ENCODE measurements at regions not wholly inside any gene's neighbourhood (a gene's known extent, or its start where the extent isn't known, plus 50 kb on each side); places are given as distances from the start of the nearest gene placed in this dataset.

DNA sequence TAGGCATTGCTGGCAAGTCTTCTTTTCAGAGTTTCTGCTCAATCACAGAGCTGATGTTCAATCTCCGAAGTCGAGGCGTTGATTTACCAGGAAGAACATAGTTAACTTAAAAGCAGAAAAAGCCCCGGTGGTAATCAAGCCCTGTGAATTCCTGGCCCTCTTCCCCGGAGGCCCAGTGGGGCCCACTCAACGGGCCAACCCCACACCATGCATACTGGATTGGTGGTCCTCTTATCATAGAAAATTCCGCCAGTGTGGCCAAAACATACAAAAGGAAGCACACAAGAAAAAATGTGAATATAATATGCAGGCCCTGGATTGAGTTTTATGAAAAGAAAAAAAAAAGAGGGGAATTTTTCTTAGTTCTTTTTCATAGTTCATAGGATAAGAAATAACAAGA lies 873.0 kb upstream of the NR2F2 start (continued):
- TF ChIP-seq, protein P1, sequence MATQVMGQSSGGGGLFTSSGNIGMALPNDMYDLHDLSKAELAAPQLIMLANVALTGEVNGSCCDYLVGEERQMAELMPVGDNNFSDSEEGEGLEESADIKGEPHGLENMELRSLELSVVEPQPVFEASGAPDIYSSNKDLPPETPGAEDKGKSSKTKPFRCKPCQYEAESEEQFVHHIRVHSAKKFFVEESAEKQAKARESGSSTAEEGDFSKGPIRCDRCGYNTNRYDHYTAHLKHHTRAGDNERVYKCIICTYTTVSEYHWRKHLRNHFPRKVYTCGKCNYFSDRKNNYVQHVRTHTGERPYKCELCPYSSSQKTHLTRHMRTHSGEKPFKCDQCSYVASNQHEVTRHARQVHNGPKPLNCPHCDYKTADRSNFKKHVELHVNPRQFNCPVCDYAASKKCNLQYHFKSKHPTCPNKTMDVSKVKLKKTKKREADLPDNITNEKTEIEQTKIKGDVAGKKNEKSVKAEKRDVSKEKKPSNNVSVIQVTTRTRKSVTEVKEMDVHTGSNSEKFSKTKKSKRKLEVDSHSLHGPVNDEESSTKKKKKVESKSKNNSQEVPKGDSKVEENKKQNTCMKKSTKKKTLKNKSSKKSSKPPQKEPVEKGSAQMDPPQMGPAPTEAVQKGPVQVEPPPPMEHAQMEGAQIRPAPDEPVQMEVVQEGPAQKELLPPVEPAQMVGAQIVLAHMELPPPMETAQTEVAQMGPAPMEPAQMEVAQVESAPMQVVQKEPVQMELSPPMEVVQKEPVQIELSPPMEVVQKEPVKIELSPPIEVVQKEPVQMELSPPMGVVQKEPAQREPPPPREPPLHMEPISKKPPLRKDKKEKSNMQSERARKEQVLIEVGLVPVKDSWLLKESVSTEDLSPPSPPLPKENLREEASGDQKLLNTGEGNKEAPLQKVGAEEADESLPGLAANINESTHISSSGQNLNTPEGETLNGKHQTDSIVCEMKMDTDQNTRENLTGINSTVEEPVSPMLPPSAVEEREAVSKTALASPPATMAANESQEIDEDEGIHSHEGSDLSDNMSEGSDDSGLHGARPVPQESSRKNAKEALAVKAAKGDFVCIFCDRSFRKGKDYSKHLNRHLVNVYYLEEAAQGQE (IDR thresholded peaks at IDR 0.05; ENCODE audit: low read depth, low read length): no peak
- TF ChIP-seq FOXM1 (IDR thresholded peaks at IDR 0.05; ENCODE audit: low read depth) (no peak), JUND (IDR thresholded peaks at IDR 0.05) (no peak)
- TF ChIP-seq, protein P2, sequence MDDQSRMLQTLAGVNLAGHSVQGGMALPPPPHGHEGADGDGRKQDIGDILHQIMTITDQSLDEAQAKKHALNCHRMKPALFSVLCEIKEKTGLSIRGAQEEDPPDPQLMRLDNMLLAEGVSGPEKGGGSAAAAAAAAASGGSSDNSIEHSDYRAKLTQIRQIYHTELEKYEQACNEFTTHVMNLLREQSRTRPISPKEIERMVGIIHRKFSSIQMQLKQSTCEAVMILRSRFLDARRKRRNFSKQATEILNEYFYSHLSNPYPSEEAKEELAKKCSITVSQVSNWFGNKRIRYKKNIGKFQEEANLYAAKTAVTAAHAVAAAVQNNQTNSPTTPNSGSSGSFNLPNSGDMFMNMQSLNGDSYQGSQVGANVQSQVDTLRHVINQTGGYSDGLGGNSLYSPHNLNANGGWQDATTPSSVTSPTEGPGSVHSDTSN (IDR thresholded peaks at IDR 0.05): no peak

DNA sequence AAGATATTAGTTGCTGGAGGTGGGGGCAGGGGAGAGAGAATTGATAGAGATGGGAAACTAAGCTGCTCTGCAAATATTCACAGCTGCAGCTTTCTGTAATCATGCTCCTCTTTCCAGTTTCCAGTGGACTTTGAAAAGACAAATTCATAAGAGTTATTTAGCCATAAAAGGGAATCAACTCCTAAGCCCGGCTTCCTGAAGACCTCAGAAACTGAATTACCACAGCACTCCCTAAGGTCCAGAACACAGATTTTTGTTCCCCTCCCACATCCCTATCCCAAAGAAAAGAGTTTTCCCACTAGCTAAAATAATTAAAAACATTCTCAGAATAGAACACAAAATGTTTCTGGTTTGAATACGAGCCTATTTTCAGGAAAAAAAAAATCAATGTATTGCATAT lies 871.8 kb upstream of the NR2F2 start:
- no peak for DNase-seq
- H2AFZ ChIP-seq (ENCODE audit: low read depth): no peak overlapping the region
- CTCF ChIA-PET: no interaction called here

DNA sequence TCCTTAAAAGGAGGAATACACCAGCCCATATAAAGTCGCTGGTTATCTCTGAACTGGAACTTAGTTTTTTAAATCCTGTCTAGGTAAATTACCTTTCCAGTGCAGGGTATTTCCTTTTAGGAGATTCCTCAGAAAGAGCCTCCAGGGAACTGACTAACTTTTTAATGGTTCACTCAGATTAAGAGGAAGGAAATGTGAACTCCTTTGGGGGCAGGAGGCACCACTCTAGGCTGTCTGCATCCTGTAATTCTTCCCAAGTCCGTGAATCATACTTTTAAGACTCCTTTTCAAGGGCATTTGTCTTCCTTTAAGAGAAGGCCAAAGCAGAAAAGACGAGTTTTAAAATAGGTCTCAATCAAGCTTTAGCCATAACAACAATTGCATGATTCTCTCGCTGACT lies 871.2 kb upstream of the NR2F2 start:
- Histone ChIP-seq H3K4me1 (ENCODE audit: control insufficient read depth in 1 of 2, insufficient read depth in 2 of 2, low read depth in 1 of 2, low read length in 1 of 2) (no peaks in the 10 kb centered on the region), H4K20me1 (ENCODE audit: insufficient read depth) (no peaks in the 10 kb centered on the region), H3K9ac (no peak overlapping the region), H3K79me2 (ENCODE audit: insufficient read depth) (no peaks in the 10 kb centered on the region), H3F3A (replicated peaks; ENCODE audit: insufficient read depth) (no peaks in the 10 kb centered on the region), H3K27ac (ENCODE audit: low read depth in 2 of 2, low read length in 1 of 2) (no peak overlapping the region), H3K9me2 (no peaks in the 10 kb centered on the region), H3K36me3 (replicated peaks in 1 of 2; ENCODE audit: control insufficient read depth in 1 of 2, insufficient read depth in 2 of 2, low read length in 1 of 2) (no peaks in the 10 kb centered on the region), H3K9me3 (no peaks in the 10 kb centered on the region), H3K4me3 (ENCODE audit: low read depth in 2 of 2, low read length in 1 of 2) (no peak overlapping the region), H2AFZ (ENCODE audit: low read depth) (no peak overlapping the region), H3K4me2 (no peak overlapping the region), H3K27me3 (ENCODE audit: insufficient read depth) (no peaks in the 10 kb centered on the region)
- POLR2A ChIA-PET: no interaction called here
- TF ChIP-seq, protein P1 (IDR thresholded peaks at IDR 0.05; ENCODE audit: low read depth, low read length): no peak
- TF ChIP-seq EZH2phosphoT487 (IDR thresholded peaks at IDR 0.05; ENCODE audit: borderline replicate concordance, low read depth) (no peak), NFIC (IDR thresholded peaks at IDR 0.05; ENCODE audit: borderline replicate concordance) (no peak), POLR2AphosphoS5 (IDR thresholded peaks at IDR 0.05; ENCODE audit: low read depth, low read length) (no peak), YY1 (IDR thresholded peaks at IDR 0.05; ENCODE audit: low read depth) (no peak), SMC3 (IDR thresholded peaks at IDR 0.05; ENCODE audit: low read depth, low read length) (no peak), NRF1 (IDR thresholded peaks at IDR 0.05; ENCODE audit: low read depth, low read length) (no peak), GABPA (IDR thresholded peaks at IDR 0.05; ENCODE audit: low read depth) (no peak), RCOR1 (IDR thresholded peaks at IDR 0.05; ENCODE audit: low read length) (no peak), TCF12 (IDR thresholded peaks at IDR 0.05) (no peak)
- TF ChIP-seq, protein P3, sequence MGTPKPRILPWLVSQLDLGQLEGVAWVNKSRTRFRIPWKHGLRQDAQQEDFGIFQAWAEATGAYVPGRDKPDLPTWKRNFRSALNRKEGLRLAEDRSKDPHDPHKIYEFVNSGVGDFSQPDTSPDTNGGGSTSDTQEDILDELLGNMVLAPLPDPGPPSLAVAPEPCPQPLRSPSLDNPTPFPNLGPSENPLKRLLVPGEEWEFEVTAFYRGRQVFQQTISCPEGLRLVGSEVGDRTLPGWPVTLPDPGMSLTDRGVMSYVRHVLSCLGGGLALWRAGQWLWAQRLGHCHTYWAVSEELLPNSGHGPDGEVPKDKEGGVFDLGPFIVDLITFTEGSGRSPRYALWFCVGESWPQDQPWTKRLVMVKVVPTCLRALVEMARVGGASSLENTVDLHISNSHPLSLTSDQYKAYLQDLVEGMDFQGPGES (IDR thresholded peaks at IDR 0.05; ENCODE audit: low read depth, low read length): no peak
- TF ChIP-seq, protein P4, sequence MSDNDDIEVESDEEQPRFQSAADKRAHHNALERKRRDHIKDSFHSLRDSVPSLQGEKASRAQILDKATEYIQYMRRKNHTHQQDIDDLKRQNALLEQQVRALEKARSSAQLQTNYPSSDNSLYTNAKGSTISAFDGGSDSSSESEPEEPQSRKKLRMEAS (IDR thresholded peaks at IDR 0.05; ENCODE audit: low read depth): no peak
- 10% methylated on average over 4 of the region's 4 CpGs for WGBS (ENCODE audit: low lambda C conversion rate)
- CTCF ChIA-PET: no interaction called here
- no peak for DNase-seq

More for the DNA sequence above, 871.8 kb upstream of the NR2F2 start:
- TF ChIP-seq TAF1 (IDR thresholded peaks at IDR 0.05; ENCODE audit: borderline replicate concordance, low read depth, low read length): no peak
- no peak for TF ChIP-seq EZH2phosphoT487 (IDR thresholded peaks at IDR 0.05; ENCODE audit: borderline replicate concordance, low read depth)
- no peak for TF ChIP-seq SMC3 (IDR thresholded peaks at IDR 0.05; ENCODE audit: low read depth, low read length)
- WGBS (ENCODE audit: low lambda C conversion rate): 6% methylated on average over 2 of the region's 2 CpGs
- no peaks in the 10 kb centered on the region for H4K20me1 ChIP-seq (ENCODE audit: insufficient read depth)
- H3K9me2 ChIP-seq: no peaks in the 10 kb centered on the region
- H3K36me3 ChIP-seq (replicated peaks in 1 of 2; ENCODE audit: control insufficient read depth in 1 of 2, insufficient read depth in 2 of 2, low read length in 1 of 2): no peaks in the 10 kb centered on the region
- no peak overlapping the region for H3K27ac ChIP-seq (ENCODE audit: low read depth in 2 of 2, low read length in 1 of 2)
- no peaks in the 10 kb centered on the region for H3K27me3 ChIP-seq (ENCODE audit: insufficient read depth)
- no peaks in the 10 kb centered on the region for H3K79me2 ChIP-seq (ENCODE audit: insufficient read depth)
- no peak overlapping the region for H3K4me2 ChIP-seq
- H3K9ac ChIP-seq: no peak overlapping the region
- H3K9me3 ChIP-seq: no peaks in the 10 kb centered on the region
- POLR2A ChIA-PET: no interaction called here
- H3F3A ChIP-seq (replicated peaks; ENCODE audit: insufficient read depth): no peaks in the 10 kb centered on the region
- H3K4me1 ChIP-seq (ENCODE audit: control insufficient read depth in 1 of 2, insufficient read depth in 2 of 2, low read depth in 1 of 2, low read length in 1 of 2): no peaks in the 10 kb centered on the region
- no peak overlapping the region for H3K4me3 ChIP-seq (ENCODE audit: low read depth in 2 of 2, low read length in 1 of 2)
